WTC11 (cell line): ENCODE measurements at regions not wholly inside any gene's neighbourhood (a gene's known extent, or its start where the extent isn't known, plus 50 kb on each side); places are given as distances from the start of the nearest gene placed in this dataset.

Source experiments
- ATAC-seq: fragments of 200-7000 bp; cut with Tn5 transposase; 2 replicates; pipeline ENCODE4 v1.10.0; 2021; ENCODE audit warnings: mild to moderate bottlenecking, moderate library complexity
- CTCF ChIA-PET: fragments of 300-600 bp; sonication (Branson Sonifier 250); formaldehyde crosslinking; loops from one replicate; lab custom pipeline; 2021; ENCODE audit warnings: antibody characterized with exemption; lab: Charles Lee
- POLR2A ChIA-PET: fragments of 350-600 bp; sonication (Branson Sonifier 250); formaldehyde crosslinking; loops from one replicate; lab custom pipeline; 2021; ENCODE audit warnings: antibody characterized with exemption; lab: Charles Lee
- DNase-seq: peaks from one replicate; pipeline ENCODE4 v3.0.0; 2021; ENCODE audit warnings: low spot score
- H3K27ac Mint-ChIP-seq: 2 replicates; pipeline ENCODE4 v1.8.0; 2021; ENCODE audit warnings: mixed read lengths
- H3K27me3 Mint-ChIP-seq: 2 replicates; pipeline ENCODE4 v1.8.0; 2021; ENCODE audit warnings: low read depth, mild to moderate bottlenecking, moderate library complexity, mixed read lengths
- H3K36me3 Mint-ChIP-seq: 2 replicates; pipeline ENCODE4 v1.8.0; 2021; ENCODE audit warnings: mixed read lengths
- H3K4me1 Mint-ChIP-seq: 2 replicates; pipeline ENCODE4 v1.8.0; 2022; ENCODE audit warnings: mixed read lengths
- H3K4me3 Mint-ChIP-seq: 2 replicates; pipeline ENCODE4 v1.8.0; 2021; ENCODE audit warnings: mild to moderate bottlenecking, moderate library complexity, mixed read lengths
- H3K9me3 Mint-ChIP-seq: 2 replicates; pipeline ENCODE4 v1.8.0; 2021; ENCODE audit warnings: mixed read lengths
- FOXJ3 ChIP-seq: sonication (generic); formaldehyde crosslinking; IDR thresholded peaks from 2 replicates; pipeline ENCODE4 v1.9.0; 2021; ENCODE audit warnings: missing genetic modification reagents, mild to moderate bottlenecking, borderline replicate concordance
- FOXK1 ChIP-seq: sonication (generic); formaldehyde crosslinking; IDR thresholded peaks from 2 replicates; pipeline ENCODE4 v1.8.0; 2022; ENCODE audit warnings: mild to moderate bottlenecking, moderate library complexity, missing genetic modification reagents
- FOXP1 ChIP-seq: sonication (generic); formaldehyde crosslinking; IDR thresholded peaks from 2 replicates; pipeline ENCODE4 v1.8.0; 2022; ENCODE audit warnings: missing genetic modification reagents, mild to moderate bottlenecking, moderate library complexity, borderline replicate concordance
- GRHL2 ChIP-seq: fragments of 250-450 bp; sonication (Bioruptor Pico); IDR thresholded peaks from 2 replicates; pipeline ENCODE4 v1.8.0; 2022; ENCODE audit warnings: mild to moderate bottlenecking, moderate library complexity; ENCODE audit not compliant: insufficient replicate concordance, severe bottlenecking
- JUN ChIP-seq: sonication (generic); formaldehyde crosslinking; IDR thresholded peaks from 2 replicates; pipeline ENCODE4 v1.8.0; 2023; ENCODE audit warnings: mild to moderate bottlenecking, missing genetic modification reagents
- NFATC4 ChIP-seq: fragments of 250-450 bp; sonication (Bioruptor Pico); IDR thresholded peaks from 2 replicates; pipeline ENCODE4 v1.9.0; 2021; ENCODE audit warnings: mild to moderate bottlenecking
- PRRX2 ChIP-seq: fragments of 250-450 bp; sonication (Bioruptor Pico); IDR thresholded peaks from 2 replicates; pipeline ENCODE4 v1.8.0; 2021; ENCODE audit warnings: mild to moderate bottlenecking
- RORB ChIP-seq: fragments of 250-450 bp; sonication (Bioruptor Pico); IDR thresholded peaks from 2 replicates; pipeline ENCODE4 v1.9.0; 2021; ENCODE audit warnings: mild to moderate bottlenecking
- ZBTB21 ChIP-seq: sonication (generic); formaldehyde crosslinking; IDR thresholded peaks from 2 replicates; pipeline ENCODE4 v1.8.1; 2023; ENCODE audit warnings: mild to moderate bottlenecking, missing genetic modification reagents, borderline replicate concordance
- ZNF138 ChIP-seq: sonication (generic); formaldehyde crosslinking; conservative IDR thresholded peaks from 2 replicates; pipeline ENCODE4 v1.8.1; 2022; ENCODE audit warnings: mild to moderate bottlenecking, moderate library complexity, missing genetic modification reagents
- ZNF263 ChIP-seq: sonication (generic); formaldehyde crosslinking; IDR thresholded peaks from 2 replicates; pipeline ENCODE4 v1.8.1; 2022; ENCODE audit warnings: low read depth, mild to moderate bottlenecking, moderate library complexity, missing genetic modification reagents
- ZNF396 ChIP-seq: fragments of 250-450 bp; sonication (Bioruptor Pico); IDR thresholded peaks from 2 replicates; pipeline ENCODE4 v1.8.0; 2021; ENCODE audit warnings: mild to moderate bottlenecking, moderate library complexity, borderline replicate concordance
- ZNF416 ChIP-seq: fragments of 250-450 bp; sonication (Bioruptor Pico); IDR thresholded peaks from 2 replicates; pipeline ENCODE4 v1.9.0; 2021; ENCODE audit warnings: mild to moderate bottlenecking, inconsistent platforms
- ZNF423 ChIP-seq: fragments of 250-450 bp; sonication (Bioruptor Pico); IDR thresholded peaks from 2 replicates; pipeline ENCODE4 v2.1.2; 2022; ENCODE audit warnings: mild to moderate bottlenecking, moderate library complexity
- ZNF671 ChIP-seq: fragments of 250-450 bp; sonication (Bioruptor Pico); IDR thresholded peaks from 2 replicates; pipeline ENCODE4 v1.8.0; 2021; ENCODE audit warnings: mild to moderate bottlenecking
- TF ChIP-seq, protein P1 (sequence below): sonication (generic); formaldehyde crosslinking; IDR thresholded peaks from 2 replicates; pipeline ENCODE4 v1.8.0; 2022; ENCODE audit warnings: mild to moderate bottlenecking, missing genetic modification reagents
- TF ChIP-seq, protein P2 (sequence below): sonication (generic); formaldehyde crosslinking; IDR thresholded peaks from 2 replicates; pipeline ENCODE4 v1.8.1; 2023; ENCODE audit warnings: mild to moderate bottlenecking, missing genetic modification reagents
- TF ChIP-seq, protein P3 (sequence below): fragments of 250-450 bp; sonication (Bioruptor Pico); IDR thresholded peaks from 2 replicates; pipeline ENCODE4 v2.1.2; 2022; ENCODE audit warnings: mild to moderate bottlenecking, moderate library complexity
- TF ChIP-seq, protein P4 (sequence below): sonication (generic); formaldehyde crosslinking; IDR thresholded peaks from 2 replicates; pipeline ENCODE4 v1.8.1; 2022; ENCODE audit warnings: missing genetic modification reagents, borderline replicate concordance
- TF ChIP-seq, protein P5 (sequence below): sonication (generic); formaldehyde crosslinking; IDR thresholded peaks from 2 replicates; pipeline ENCODE4 v1.8.1; 2022; ENCODE audit warnings: mild to moderate bottlenecking, moderate library complexity, missing genetic modification reagents
- TF ChIP-seq, protein P6 (sequence below): sonication (generic); formaldehyde crosslinking; IDR thresholded peaks from 2 replicates; pipeline ENCODE4 v1.8.0; 2022; ENCODE audit warnings: mild to moderate bottlenecking, missing genetic modification reagents
- TF ChIP-seq, protein P7 (sequence below): fragments of 250-450 bp; sonication (Bioruptor Pico); IDR thresholded peaks from 2 replicates; pipeline ENCODE4 v1.8.0; 2021; ENCODE audit warnings: mild to moderate bottlenecking
- TF ChIP-seq, protein P8 (sequence below): sonication (generic); formaldehyde crosslinking; IDR thresholded peaks from 2 replicates; pipeline ENCODE4 v1.8.1; 2022; ENCODE audit warnings: low read depth, missing genetic modification reagents, borderline replicate concordance

DNA sequence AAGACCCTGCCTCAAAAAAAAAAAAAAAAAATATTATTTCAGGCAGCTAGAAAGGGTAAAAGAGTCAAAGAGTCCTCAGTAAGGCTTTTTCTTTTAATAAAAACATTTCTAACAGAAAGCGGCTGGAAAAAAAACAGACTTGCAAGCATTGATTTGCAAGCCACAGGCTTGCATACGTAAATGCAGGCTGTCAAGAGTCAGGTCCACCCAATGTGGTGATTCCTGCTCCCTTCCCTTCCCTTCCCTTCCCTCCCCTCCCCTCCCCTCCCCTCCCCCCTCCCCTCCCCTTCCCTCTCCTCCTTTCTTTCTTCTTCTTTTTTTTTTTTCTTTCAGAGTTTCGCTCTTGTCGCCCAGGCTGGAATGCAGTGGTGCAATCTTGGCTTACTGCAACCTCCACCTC is 74.4 kb upstream of the GULP1 start:
- H3K27me3 Mint-ChIP-seq = no peaks in the 10 kb centered on the region
- no peak overlapping the region for H3K4me3 Mint-ChIP-seq
- H3K9me3 Mint-ChIP-seq = no peaks in the 10 kb centered on the region
- peak overlapping the region; percentile 22; the same call in 1 of the 2 replicates for H3K27ac Mint-ChIP-seq
- ChIA-PET CTCF (interaction anchor here (1.2 kb wide), 1 partner anchor 64 kb away, joined by 4 read pairs; no protein-coding TSS in a partner anchor), POLR2A (no interaction called here)
- H3K4me1 Mint-ChIP-seq = peaks cover 20% of the 10 kb centered on the region
- TF ChIP-seq ZNF416 = no peak
- TF ChIP-seq, protein P1, sequence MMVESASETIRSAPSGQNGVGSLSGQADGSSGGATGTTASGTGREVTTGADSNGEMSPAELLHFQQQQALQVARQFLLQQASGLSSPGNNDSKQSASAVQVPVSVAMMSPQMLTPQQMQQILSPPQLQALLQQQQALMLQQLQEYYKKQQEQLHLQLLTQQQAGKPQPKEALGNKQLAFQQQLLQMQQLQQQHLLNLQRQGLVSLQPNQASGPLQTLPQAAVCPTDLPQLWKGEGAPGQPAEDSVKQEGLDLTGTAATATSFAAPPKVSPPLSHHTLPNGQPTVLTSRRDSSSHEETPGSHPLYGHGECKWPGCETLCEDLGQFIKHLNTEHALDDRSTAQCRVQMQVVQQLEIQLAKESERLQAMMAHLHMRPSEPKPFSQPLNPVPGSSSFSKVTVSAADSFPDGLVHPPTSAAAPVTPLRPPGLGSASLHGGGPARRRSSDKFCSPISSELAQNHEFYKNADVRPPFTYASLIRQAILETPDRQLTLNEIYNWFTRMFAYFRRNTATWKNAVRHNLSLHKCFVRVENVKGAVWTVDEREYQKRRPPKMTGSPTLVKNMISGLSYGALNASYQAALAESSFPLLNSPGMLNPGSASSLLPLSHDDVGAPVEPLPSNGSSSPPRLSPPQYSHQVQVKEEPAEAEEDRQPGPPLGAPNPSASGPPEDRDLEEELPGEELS (CRISPR knock-in tag) = no peak
- TF ChIP-seq ZNF423 (CRISPR knock-in tag) = no peak
- no peak for TF ChIP-seq FOXP1
- TF ChIP-seq ZBTB21 = no peak
- TF ChIP-seq, protein P2, sequence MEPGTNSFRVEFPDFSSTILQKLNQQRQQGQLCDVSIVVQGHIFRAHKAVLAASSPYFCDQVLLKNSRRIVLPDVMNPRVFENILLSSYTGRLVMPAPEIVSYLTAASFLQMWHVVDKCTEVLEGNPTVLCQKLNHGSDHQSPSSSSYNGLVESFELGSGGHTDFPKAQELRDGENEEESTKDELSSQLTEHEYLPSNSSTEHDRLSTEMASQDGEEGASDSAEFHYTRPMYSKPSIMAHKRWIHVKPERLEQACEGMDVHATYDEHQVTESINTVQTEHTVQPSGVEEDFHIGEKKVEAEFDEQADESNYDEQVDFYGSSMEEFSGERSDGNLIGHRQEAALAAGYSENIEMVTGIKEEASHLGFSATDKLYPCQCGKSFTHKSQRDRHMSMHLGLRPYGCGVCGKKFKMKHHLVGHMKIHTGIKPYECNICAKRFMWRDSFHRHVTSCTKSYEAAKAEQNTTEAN (CRISPR knock-in tag) = no peak
- no peak for TF ChIP-seq NFATC4 (CRISPR knock-in tag)
- TF ChIP-seq, protein P3, sequence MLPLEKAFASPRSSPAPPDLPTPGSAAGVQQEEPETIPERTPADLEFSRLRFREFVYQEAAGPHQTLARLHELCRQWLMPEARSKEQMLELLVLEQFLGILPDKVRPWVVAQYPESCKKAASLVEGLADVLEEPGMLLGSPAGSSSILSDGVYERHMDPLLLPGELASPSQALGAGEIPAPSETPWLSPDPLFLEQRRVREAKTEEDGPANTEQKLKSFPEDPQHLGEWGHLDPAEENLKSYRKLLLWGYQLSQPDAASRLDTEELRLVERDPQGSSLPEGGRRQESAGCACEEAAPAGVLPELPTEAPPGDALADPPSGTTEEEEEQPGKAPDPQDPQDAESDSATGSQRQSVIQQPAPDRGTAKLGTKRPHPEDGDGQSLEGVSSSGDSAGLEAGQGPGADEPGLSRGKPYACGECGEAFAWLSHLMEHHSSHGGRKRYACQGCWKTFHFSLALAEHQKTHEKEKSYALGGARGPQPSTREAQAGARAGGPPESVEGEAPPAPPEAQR (CRISPR knock-in tag) = no peak
- TF ChIP-seq, protein P4, sequence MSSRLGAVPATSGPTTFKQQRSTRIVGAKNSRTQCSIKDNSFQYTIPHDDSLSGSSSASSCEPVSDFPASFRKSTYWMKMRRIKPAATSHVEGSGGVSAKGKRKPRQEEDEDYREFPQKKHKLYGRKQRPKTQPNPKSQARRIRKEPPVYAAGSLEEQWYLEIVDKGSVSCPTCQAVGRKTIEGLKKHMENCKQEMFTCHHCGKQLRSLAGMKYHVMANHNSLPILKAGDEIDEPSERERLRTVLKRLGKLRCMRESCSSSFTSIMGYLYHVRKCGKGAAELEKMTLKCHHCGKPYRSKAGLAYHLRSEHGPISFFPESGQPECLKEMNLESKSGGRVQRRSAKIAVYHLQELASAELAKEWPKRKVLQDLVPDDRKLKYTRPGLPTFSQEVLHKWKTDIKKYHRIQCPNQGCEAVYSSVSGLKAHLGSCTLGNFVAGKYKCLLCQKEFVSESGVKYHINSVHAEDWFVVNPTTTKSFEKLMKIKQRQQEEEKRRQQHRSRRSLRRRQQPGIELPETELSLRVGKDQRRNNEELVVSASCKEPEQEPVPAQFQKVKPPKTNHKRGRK = no peak
- TF ChIP-seq PRRX2 (CRISPR knock-in tag) = no peak
- no peak for TF ChIP-seq RORB
- no peak for TF ChIP-seq FOXJ3 (CRISPR knock-in tag)
- TF ChIP-seq, protein P5, sequence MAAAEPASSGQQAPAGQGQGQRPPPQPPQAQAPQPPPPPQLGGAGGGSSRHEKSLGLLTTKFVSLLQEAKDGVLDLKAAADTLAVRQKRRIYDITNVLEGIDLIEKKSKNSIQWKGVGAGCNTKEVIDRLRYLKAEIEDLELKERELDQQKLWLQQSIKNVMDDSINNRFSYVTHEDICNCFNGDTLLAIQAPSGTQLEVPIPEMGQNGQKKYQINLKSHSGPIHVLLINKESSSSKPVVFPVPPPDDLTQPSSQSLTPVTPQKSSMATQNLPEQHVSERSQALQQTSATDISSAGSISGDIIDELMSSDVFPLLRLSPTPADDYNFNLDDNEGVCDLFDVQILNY (CRISPR knock-in tag) = no peak
- TF ChIP-seq ZNF396 (CRISPR knock-in tag) = no peak
- TF ChIP-seq, protein P6, sequence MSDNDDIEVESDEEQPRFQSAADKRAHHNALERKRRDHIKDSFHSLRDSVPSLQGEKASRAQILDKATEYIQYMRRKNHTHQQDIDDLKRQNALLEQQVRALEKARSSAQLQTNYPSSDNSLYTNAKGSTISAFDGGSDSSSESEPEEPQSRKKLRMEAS (CRISPR knock-in tag) = no peak
- no peak for TF ChIP-seq GRHL2
- TF ChIP-seq ZNF263 (CRISPR knock-in tag) = no peak
- TF ChIP-seq JUN (CRISPR knock-in tag) = no peak
- TF ChIP-seq FOXK1 (CRISPR knock-in tag) = no peak
- TF ChIP-seq ZNF671 (CRISPR knock-in tag) = no peak
- H3K36me3 Mint-ChIP-seq = no peaks in the 10 kb centered on the region
- peak; percentile 55 for ATAC-seq
- no peak for DNase-seq

DNA sequence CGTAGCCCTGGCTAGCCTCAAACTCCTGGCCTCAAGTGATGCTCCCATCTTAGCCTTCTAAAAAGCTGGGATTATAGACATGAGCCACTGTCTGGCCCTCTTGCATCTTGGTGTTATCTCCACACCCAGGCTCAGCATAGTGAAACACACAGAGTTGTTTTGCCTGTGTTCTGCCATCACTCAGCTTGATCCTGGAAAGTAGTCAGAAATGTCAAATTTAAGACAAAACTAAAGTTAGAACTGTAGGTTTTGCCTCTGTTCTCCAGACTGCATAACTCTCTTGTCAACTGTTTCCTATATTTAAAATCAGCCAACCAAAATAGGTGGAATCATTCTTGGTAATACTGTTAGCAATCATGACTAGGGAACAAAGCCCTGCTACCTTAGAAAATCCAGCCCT is 72.1 kb upstream of the GULP1 start:
- CTCF ChIA-PET = interaction anchor here (1.8 kb wide), 1 partner anchor 73 kb away, joined by 8 read pairs; the partner anchor contains the start of gene GULP1
- Mint-ChIP-seq H3K36me3 (no peaks in the 10 kb centered on the region; the same call in 1 of the 2 replicates), H3K4me1 (peaks cover 20% of the 10 kb centered on the region), H3K4me3 (no peak overlapping the region), H3K27me3 (no peaks in the 10 kb centered on the region), H3K9me3 (peaks cover 9% of the 10 kb centered on the region), H3K27ac (peak overlapping the region; percentile 41; the same call in 1 of the 2 replicates)
- POLR2A ChIA-PET = no interaction called here
- DNase-seq (no peak), ATAC-seq (no peak)
- TF ChIP-seq FOXJ3 (CRISPR knock-in tag) (no peak), ZNF138 (no peak)
- TF ChIP-seq, protein P7, sequence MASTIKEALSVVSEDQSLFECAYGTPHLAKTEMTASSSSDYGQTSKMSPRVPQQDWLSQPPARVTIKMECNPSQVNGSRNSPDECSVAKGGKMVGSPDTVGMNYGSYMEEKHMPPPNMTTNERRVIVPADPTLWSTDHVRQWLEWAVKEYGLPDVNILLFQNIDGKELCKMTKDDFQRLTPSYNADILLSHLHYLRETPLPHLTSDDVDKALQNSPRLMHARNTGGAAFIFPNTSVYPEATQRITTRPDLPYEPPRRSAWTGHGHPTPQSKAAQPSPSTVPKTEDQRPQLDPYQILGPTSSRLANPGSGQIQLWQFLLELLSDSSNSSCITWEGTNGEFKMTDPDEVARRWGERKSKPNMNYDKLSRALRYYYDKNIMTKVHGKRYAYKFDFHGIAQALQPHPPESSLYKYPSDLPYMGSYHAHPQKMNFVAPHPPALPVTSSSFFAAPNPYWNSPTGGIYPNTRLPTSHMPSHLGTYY (CRISPR knock-in tag) = no peak
- TF ChIP-seq, protein P3 (CRISPR knock-in tag) = no peak
- TF ChIP-seq, protein P8, sequence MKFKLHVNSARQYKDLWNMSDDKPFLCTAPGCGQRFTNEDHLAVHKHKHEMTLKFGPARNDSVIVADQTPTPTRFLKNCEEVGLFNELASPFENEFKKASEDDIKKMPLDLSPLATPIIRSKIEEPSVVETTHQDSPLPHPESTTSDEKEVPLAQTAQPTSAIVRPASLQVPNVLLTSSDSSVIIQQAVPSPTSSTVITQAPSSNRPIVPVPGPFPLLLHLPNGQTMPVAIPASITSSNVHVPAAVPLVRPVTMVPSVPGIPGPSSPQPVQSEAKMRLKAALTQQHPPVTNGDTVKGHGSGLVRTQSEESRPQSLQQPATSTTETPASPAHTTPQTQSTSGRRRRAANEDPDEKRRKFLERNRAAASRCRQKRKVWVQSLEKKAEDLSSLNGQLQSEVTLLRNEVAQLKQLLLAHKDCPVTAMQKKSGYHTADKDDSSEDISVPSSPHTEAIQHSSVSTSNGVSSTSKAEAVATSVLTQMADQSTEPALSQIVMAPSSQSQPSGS (CRISPR knock-in tag) = no peak
